Dermis blood vessel endothelial cell (primary cell): ENCODE measurements at regions not wholly inside any gene's neighbourhood (a gene's known extent, or its start where the extent isn't known, plus 50 kb on each side); places are given as distances from the start of the nearest gene placed in this dataset.
"Not testable (repeated sequence)": the region's sequence is repeated elsewhere in the genome, so short reads cannot be mapped to it uniquely, and the experiment has no call there.

Experiments
- DNase-seq: peaks from one replicate; pipeline ENCODE4 v3.0.0; 2010

GRCh38 chr18:44562986-44563385 is 117.7 kb upstream of the SETBP1 start:
- DNase-seq: no peak

DNA sequence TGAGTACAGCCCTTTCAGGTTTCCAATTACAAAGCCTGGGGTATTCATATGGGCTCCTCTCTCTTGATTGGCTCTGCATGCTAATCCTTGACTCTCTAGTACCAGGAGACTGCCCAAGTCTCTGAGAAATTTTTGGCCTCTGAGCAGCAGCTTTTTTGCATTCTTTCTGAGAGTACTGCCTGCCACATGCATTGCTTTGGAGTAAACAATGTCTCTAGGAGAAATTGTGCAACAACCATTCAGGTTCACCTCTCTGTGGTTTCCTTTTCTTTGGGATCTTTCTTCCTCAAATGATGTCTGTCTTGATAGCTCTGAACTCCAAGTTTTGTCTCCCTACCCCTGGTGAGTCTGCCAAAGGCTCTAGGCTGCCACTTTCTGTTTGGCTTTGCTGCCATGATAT is 115.8 kb upstream of the SETBP1 start:
- no peak for DNase-seq

GRCh38 chr18:44568342-44568741 is 112.3 kb upstream of the SETBP1 start:
- no peak for DNase-seq

DNA sequence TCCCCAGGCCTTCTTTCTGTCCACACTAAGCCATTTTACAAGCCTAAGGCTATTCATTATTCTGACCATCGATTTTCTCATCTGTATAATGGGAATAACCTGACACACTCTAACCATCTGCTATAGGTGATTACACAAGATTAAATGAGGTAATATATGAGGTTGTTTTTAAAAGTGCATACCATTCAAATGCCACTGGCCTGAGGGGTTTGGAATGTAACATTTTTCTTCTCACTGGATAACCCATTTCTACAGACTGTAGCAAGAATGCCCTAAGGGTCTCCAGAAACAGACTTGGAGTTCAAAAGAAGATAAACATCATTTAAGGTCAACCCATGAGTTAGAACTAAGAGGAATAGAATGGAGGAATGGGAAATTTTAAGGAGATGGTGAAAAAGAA is 111.7 kb upstream of the SETBP1 start:
- DNase-seq: no peak

DNA sequence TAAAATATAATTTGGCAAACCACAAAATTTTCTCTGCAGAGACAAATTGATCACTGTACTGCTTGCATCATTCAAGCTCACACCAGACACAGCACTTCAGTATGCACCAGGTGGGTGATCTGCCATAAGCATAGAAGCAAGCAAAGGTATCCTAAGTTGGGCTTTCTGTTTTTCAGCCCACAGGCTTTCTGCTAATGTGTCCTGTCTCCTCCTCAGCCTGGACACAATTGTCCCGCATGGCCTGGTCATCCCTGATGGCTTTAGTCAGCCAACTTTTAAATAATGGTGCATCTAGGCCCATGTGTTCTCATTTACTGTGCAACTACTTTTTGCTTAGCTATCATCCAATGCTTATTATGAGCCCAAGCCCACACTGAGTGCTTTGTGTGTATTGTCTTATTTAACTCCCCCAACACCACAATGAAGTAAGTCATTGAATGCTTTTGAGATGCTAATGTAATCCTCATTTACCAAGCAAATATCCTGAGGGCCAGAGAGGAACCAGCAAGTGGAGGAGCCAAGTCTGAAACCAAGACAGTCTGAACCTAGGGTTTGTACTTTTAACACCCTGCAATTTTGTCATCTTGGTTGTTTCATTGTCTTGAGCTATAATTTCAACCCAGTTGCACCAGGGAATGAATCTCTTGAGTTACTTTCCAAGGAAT is 111.2 kb upstream of the SETBP1 start:
- no peak for DNase-seq

DNA sequence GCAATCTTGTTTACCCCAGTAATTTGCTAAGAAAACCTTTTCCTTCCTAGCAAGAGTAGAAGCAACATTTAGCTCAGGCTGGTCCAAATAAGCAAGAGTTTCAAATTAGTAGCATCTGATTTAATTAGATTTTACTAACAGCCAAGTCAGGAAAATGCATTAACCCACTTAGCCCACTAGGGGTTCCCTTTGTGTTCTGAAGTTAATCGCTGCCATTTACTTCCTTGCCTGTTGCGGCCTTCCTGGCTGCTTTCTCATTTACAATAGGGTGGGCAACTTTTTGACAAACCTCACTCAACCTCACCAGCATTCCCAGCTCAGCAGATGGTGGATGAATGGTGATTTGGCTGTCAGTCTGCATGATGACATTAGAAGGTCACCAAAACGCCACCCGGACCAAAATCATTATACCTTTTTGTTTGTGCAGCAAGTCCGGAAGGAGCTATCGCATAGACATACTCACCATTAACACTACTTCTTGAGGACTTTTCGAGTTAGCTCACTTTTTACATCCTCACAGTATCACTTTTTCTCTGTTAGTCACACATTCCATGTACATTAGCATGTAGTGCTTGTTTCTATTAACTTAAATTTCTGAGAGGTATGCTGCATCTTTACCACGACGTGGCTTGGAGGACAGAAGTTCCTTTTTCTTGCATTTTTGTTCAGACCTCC is 101.5 kb upstream of the SETBP1 start:
- no peak for DNase-seq

DNA sequence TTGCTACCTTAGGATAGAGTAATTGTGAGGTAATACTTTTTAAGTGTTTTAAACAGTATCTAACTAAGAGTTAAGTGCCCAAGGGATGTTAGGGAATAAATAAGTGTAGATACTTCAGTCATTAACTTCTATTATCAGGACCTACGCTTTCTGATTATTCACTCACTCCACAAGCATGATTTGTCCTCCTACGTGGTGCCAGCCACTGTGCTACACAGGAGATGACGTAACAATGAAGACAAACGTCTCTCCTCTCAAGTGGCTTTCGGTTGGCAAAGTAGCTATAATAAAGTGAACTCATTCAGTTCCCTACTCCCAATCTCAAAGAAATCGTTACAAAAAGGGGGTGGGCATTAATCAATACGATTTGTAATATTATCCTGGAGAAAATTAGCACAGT is 100.9 kb upstream of the SETBP1 start:
- DNase-seq: no peak

- DNase-seq: no peak
Measured at GRCh38 chr18:44580159-44580558, 100.5 kb upstream of the SETBP1 start.

- DNase-seq: not testable (repeated sequence)
Measured at GRCh38 chr18:44580782-44581181, 99.9 kb upstream of the SETBP1 start.

- DNase-seq: no peak
Measured at GRCh38 chr18:44582456-44582855, 98.2 kb upstream of the SETBP1 start.

GRCh38 chr18:44584900-44585299 is 95.8 kb upstream of the SETBP1 start:
- no peak for DNase-seq

GRCh38 chr18:44586782-44587524 is 93.7 kb upstream of the SETBP1 start:
- no peak for DNase-seq

GRCh38 chr18:44588508-44588907 is 92.2 kb upstream of the SETBP1 start:
- no peak for DNase-seq

- no peak for DNase-seq
Measured at GRCh38 chr18:44589693-44590355, 90.9 kb upstream of the SETBP1 start.

DNA sequence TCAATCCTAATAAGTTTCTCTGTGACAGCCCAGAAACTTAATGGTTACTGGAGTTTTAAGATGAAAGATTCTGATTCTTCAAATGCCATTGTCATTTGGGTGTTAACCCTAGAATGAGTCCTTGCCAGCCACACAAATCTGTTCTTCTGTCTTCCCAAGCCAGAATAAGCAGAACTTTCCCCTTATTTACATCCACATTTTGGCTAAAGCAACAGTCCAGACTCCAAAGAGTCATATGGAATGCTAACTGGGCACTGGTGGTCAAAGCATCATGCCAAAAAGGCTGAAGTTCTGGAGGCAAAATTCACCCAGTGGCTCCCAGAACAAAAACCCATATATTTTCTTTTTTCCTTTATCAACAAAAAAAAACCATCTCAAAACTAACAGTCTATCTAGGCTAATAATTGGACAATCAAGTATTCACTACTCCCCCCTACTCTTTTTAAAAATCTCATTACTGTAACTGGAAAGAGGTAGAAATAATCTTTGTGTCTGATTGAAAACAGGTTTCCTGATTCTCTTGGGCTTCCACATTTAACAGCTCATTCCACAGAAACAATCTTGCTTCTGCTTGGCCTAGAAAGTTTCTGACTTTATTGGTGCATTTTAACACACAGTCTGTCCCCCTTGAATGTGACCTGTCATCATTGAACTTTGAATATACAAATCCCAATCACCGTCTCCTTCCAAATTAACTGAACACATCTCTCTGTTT is 89.6 kb upstream of the SETBP1 start:
- DNase-seq: no peak

- DNase-seq: no peak
Measured at GRCh38 chr18:44592639-44593038, 88.0 kb upstream of the SETBP1 start.

GRCh38 chr18:44594799-44595467 is 85.8 kb upstream of the SETBP1 start:
- DNase-seq: no peak

DNA sequence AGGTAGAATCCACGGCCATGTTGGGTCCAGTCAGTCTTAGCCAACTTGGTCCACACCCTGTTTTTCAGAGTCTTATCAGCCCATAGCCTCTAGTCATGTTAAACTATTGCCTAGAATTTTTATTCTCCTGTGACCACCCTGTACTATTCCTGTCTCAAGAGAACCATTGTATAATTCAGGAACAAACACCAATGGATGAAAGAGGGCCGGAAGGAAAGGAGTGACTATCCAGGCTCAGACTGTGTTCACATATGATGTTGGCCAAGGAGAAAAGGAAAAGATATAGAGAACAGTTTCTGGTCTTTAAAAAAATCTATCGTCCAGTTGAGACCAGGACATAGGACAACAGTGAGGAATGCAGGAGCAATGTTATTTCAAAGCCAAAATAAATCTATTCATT is 82.9 kb upstream of the SETBP1 start:
- no peak for DNase-seq

GRCh38 chr18:44598514-44598913 is 82.2 kb upstream of the SETBP1 start:
- no peak for DNase-seq

DNA sequence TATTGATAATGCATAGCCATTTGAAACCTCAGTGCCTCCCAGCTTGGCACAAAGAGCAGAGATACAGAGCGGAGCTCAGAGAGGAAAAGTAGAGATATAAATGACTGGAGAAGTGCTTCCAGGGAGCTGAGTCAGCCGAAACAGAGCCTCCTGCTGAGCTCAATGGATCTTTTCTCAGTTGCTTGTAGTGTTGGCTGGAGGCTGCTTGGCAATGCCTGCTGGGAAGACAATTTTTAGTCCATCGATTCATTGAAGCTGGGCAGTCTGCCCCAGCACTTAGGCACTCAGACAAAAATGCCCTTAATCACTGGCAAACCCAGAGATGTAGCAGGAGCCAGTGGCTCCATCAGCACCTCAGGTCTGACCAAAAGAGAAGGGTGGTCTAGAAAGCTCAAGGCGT is 81.3 kb upstream of the SETBP1 start:
- no peak for DNase-seq

DNA sequence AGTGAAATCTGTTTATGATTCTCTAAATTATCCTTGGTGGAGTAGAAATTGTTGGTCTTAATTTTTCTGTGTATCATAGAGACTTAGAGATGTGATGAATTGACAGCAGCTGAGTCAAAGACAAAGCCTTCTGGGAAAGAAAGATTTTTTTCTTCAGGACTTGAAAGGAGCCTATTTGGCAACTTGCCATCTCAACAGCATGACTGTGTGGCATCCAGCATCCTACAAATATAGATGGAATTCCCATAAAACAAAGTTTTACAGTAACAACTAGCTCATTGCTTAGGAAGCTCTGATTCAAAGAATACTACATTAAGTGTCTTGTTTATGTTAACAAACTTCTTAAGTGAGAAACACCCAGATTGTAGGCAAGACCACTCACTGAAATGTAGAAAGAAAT is 79.2 kb upstream of the SETBP1 start:
- no peak for DNase-seq

DNA sequence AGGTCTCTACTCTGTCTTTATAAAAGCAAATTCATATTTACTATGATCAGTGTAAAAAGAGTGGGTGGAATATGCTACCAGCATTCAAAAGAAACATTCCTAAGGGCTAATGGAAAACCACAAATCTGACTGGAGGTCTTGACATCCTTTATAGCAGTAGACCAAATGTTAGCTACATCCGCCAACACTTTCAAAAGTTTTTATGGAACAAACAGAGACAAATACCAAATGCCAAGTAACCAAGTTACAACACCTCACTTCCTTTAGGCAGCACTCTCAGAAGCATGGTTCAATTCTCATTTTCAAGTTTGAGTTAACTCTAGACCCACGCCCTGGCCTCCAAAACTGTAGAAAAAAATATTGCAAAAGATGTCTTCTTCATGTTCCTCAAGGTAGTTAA is 78.3 kb upstream of the SETBP1 start:
- no peak for DNase-seq
